OCI-LY3 (cell line): ENCODE measurements at regions not wholly inside any gene's neighbourhood (a gene's known extent, or its start where the extent isn't known, plus 50 kb on each side); places are given as distances from the start of the nearest gene placed in this dataset.

ENCODE experiments used
- EZH2phosphoT487 ChIP-seq: fragments of 200-600 bp; shearing (Covaris generic); IDR thresholded peaks from 2 replicates; pipeline ENCODE4 v1.6.1; 2018; ENCODE audit warnings: antibody characterized with exemption, mixed run types, low read depth
- TF ChIP-seq, protein P1 (sequence below): fragments of 200-600, 300-600 bp; sonication (generic); IDR thresholded peaks from 2 replicates; pipeline ENCODE4 v1.5.1; 2014; ENCODE audit warnings: antibody characterized with exemption, low read length, low read depth

DNA sequence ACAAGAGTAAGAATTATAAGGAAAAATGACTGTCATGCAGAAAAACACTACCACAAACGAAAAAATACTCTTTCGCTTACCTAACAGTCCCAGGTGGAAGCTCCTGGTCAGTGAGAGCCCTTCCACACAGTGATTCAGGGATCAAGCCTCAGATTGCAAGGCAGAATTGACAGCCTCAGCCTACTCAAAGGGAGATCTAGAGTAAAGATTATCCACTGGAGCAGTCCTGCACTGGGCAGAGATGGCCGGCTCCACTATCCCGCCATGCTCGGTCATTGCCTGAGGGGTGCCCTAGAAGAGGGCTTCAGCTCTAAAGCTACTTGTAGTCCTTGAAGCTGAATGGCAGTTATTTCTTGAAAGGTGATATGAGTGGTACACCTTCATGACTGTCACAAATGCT is 174.7 kb downstream of the TTC8 start:
- TF ChIP-seq, protein P1, sequence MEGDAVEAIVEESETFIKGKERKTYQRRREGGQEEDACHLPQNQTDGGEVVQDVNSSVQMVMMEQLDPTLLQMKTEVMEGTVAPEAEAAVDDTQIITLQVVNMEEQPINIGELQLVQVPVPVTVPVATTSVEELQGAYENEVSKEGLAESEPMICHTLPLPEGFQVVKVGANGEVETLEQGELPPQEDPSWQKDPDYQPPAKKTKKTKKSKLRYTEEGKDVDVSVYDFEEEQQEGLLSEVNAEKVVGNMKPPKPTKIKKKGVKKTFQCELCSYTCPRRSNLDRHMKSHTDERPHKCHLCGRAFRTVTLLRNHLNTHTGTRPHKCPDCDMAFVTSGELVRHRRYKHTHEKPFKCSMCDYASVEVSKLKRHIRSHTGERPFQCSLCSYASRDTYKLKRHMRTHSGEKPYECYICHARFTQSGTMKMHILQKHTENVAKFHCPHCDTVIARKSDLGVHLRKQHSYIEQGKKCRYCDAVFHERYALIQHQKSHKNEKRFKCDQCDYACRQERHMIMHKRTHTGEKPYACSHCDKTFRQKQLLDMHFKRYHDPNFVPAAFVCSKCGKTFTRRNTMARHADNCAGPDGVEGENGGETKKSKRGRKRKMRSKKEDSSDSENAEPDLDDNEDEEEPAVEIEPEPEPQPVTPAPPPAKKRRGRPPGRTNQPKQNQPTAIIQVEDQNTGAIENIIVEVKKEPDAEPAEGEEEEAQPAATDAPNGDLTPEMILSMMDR, result no peak
- TF ChIP-seq EZH2phosphoT487, result no peak
